ENCODE measurements at regions not wholly inside any gene's neighbourhood (a gene's known extent, or its start where the extent isn't known, plus 50 kb on each side); places are given as distances from the start of the nearest gene placed in this dataset.

DNA sequence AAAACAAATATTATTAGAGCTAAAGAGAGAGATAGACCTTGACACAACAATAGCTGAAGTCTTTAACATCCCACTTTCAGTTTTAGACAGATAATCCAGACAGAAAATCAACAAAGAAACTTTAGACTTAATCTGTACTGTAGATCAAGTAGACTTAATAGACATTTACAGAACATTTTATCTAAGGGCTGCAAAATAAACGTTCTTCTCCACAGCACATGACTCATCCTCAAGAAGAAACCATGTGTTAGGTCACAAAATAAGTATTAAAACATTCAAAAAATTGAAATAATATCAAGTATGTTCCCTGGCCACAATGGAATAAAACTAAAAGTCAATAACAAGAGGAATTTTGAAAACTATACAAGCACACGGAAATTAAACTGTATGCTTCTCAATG is 1510.3 kb upstream of the PCDH10 start:
- TF ChIP-seq YY1 (IDR thresholded peaks at IDR 0.05; ENCODE audit: insufficient read depth, insufficient read length) = no peak
- no peak for TF ChIP-seq SUZ12 (IDR thresholded peaks at IDR 0.05; ENCODE audit: extremely low read depth, insufficient read depth, insufficient read length)
